ENCODE measurements at regions not wholly inside any gene's neighbourhood (a gene's known extent, or its start where the extent isn't known, plus 50 kb on each side); places are given as distances from the start of the nearest gene placed in this dataset.
"Not testable (repeated sequence)": the region's sequence is repeated elsewhere in the genome, so short reads cannot be mapped to it uniquely, and the experiment has no call there.

DNA sequence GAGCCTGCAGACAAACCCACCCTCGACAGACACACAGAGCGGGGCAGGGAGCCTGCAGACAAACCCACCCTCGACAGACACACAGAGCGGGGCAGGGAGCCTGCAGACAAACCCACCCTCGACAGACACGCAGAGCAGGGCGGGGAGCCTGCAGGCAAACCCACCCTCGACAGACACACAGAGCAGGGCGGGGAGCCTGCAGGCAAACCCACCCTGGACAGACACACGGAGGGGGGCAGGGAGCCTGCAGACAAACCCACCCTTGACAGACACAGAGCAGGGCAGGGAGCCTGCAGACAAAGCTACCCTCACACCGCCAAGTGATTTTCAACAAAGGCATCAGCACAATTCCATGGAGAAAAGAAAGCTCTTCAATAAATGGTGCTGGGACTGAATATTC, 52.5 kb upstream of the METRNL start:
- TF ChIP-seq, protein P1, sequence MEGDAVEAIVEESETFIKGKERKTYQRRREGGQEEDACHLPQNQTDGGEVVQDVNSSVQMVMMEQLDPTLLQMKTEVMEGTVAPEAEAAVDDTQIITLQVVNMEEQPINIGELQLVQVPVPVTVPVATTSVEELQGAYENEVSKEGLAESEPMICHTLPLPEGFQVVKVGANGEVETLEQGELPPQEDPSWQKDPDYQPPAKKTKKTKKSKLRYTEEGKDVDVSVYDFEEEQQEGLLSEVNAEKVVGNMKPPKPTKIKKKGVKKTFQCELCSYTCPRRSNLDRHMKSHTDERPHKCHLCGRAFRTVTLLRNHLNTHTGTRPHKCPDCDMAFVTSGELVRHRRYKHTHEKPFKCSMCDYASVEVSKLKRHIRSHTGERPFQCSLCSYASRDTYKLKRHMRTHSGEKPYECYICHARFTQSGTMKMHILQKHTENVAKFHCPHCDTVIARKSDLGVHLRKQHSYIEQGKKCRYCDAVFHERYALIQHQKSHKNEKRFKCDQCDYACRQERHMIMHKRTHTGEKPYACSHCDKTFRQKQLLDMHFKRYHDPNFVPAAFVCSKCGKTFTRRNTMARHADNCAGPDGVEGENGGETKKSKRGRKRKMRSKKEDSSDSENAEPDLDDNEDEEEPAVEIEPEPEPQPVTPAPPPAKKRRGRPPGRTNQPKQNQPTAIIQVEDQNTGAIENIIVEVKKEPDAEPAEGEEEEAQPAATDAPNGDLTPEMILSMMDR (IDR thresholded peaks at IDR 0.05 in 4 of 5, conservative IDR thresholded peaks at IDR 0.05 in 1 of 5): not testable (repeated sequence)
- TF ChIP-seq POLR2A (IDR thresholded peaks at IDR 0.05): not testable (repeated sequence)
